Pancreas (tissue), 10 donors: ENCODE measurements at regions not wholly inside any gene's neighbourhood (a gene's known extent, or its start where the extent isn't known, plus 50 kb on each side); places are given as distances from the start of the nearest gene placed in this dataset.

ENCODE experiments used
- ATAC-seq, 4 donors: fragments of 200-7000 bp; cut with Tn5 transposase; one replicate each; pipeline versions ENCODE4 v1.8.0 to v1.9.1; 2020; ENCODE audit warnings: mild to moderate bottlenecking in 4 of 4, moderate library complexity in 4 of 4
- DNase-seq, 6 donors: peaks; one replicate each; pipeline ENCODE4 v3.0.0-alpha.2; 2020
- FAIRE-seq: peaks from 2 replicates; lab custom pipeline; 2012; peaks lifted over from hg19 to GRCh38; lab: Jason Lieb, UNC
- H3K27ac ChIP-seq, 4 donors: fragments of 200-600 bp; sonication (generic); 1 replicate in 3 of 4; 2 replicates in 1 of 4; pipeline versions ENCODE4 v1.5.0 to v1.8.0; 2020
- H3K27me3 ChIP-seq, 4 donors: fragments of 200-600 bp; one replicate each; pipeline ENCODE4 v1.8.0; 2021
- H3K36me3 ChIP-seq, 3 donors: fragments of 200-600 bp; sonication (generic) in 1 of 3; one replicate each; pipeline versions ENCODE4 v1.5.0 to v1.8.0; 2020 to 2021
- H3K4me1 ChIP-seq, 3 donors: fragments of 200-600 bp; one replicate each; pipeline ENCODE4 v1.8.0; 2021
- H3K4me3 ChIP-seq, 4 donors: fragments of 200-600 bp; sonication (generic) in 2 of 4; one replicate each; pipeline versions ENCODE4 v1.5.0 to v1.8.0; 2020 to 2021
- H3K9me3 ChIP-seq, 4 donors: fragments of 200-600 bp; one replicate each; pipeline ENCODE4 v1.8.0; 2021
- WGBS, 2 donors: extraction: QIAGEN DNeasy Blood & Tissue Kit; methylation state at CpG; one replicate each; pipeline ENCODE4 v1.1.7; 2013; 5-methylcytosine and 5-hydroxymethylcytosine counted together
- intact Hi-C, 3 donors: fragments of 100-400 bp; cut with DNase I; formaldehyde crosslinking; loops; one replicate each; pipeline versions ENCODE4 v1.11.1 to v1.14.2; 2022
- TF ChIP-seq, protein P1 (sequence below), 4 donors: fragments of 200-600 bp; sonication (generic) in 3 of 4; IDR thresholded peaks; one replicate each; pipeline versions ENCODE4 v1.5.0 to v1.8.0; 2021; ENCODE audit warnings: antibody characterized with exemption in 4 of 4
- donor health status: healthy with polysubstance abuse.
- donor health status: DM: no; HTN: no; CAD: no; lungs with moderate emphysema.
- donor health status: DM: no; HTN: no; CAD: no.
- donor health status: control.
- donor health status: control.
- donor health status: Bipolar disorder and iron deficiency.
- donor health status: DM: yes; HTN: yes; CAD: no.
- donor health status: DM: no; HTN: no; CAD: no.
- donor health status: DM: no; HTN: no; CAD: no.
- donor health status: DM: yes; HTN: yes; CAD: no.

DNA sequence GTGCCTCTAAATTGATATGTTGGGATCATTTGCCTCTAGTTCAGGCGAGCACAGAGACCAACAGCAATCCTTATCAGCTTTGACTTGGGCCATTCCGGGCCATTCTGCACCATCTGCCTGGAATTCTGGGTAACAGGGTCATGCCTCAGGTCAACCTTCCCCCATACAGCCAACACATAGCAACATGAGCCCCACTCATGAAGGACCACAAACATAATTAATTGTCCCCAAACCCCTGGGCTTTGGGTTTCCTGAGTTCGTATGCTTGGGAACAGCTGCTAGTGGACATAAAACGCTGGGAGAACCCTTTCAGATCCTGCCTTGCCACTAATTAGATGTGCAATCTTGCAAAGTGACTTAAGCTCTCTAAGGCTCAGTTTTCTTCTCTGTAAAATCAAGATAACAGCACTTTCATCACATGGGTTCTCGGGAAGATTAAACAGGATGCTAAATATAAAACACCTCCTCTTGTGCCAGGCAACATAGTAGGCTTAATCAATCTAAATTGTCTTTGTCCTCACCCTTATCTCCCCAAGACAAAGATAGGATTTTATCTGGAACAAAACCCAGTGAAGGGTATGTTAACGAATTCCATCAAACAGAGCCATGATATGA lies 426.5 kb downstream of the CD83 start:
- intact Hi-C loops: no loop called here
- ATAC-seq (no peak), DNase-seq (no peak), FAIRE-seq (no peak)
- WGBS, 2 donors: 41 to 43% methylated on average over 6 of the region's 6 CpGs
- Histone ChIP-seq H3K4me1 (no peaks in the 10 kb centered on the region), H3K9me3 (no peaks in the 10 kb centered on the region), H3K4me3 (no peak overlapping the region), H3K27me3 (no peaks in the 10 kb centered on the region), H3K36me3 (no peaks in the 10 kb centered on the region), H3K27ac (no peak overlapping the region)
- TF ChIP-seq, protein P1, sequence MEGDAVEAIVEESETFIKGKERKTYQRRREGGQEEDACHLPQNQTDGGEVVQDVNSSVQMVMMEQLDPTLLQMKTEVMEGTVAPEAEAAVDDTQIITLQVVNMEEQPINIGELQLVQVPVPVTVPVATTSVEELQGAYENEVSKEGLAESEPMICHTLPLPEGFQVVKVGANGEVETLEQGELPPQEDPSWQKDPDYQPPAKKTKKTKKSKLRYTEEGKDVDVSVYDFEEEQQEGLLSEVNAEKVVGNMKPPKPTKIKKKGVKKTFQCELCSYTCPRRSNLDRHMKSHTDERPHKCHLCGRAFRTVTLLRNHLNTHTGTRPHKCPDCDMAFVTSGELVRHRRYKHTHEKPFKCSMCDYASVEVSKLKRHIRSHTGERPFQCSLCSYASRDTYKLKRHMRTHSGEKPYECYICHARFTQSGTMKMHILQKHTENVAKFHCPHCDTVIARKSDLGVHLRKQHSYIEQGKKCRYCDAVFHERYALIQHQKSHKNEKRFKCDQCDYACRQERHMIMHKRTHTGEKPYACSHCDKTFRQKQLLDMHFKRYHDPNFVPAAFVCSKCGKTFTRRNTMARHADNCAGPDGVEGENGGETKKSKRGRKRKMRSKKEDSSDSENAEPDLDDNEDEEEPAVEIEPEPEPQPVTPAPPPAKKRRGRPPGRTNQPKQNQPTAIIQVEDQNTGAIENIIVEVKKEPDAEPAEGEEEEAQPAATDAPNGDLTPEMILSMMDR (IDR thresholded peaks at IDR 0.05): no peak

DNA sequence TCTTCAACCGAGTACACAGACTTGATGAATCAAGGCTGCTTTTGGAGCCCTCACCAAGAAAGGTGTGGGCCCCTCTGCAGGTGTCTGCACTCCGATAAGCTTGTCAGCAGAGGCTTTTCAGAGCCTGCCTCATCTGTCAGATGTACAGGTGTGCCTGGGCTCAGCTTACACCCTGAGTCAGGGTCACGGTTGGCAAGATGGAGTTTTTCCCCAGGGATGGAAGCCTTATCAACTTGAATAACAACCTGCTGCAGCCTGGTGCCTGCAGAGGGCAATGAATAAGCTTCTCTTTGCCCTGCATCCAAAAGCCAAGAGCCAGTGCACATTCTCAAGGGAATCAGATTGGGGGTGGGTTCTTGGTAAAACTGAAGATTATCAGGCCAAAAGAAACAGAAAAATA lies 427.1 kb downstream of the CD83 start:
- intact Hi-C loops: no loop called here
- no peaks in the 10 kb centered on the region for H3K9me3 ChIP-seq
- no peak overlapping the region for H3K27ac ChIP-seq
- WGBS, 2 donors: 39 to 40% methylated on average over 3 of the region's 3 CpGs
- no peaks in the 10 kb centered on the region for H3K36me3 ChIP-seq
- no peaks in the 10 kb centered on the region for H3K27me3 ChIP-seq
- H3K4me3 ChIP-seq: no peak overlapping the region
- FAIRE-seq (no peak), DNase-seq (no peak), ATAC-seq (no peak)
- H3K4me1 ChIP-seq: no peaks in the 10 kb centered on the region
- TF ChIP-seq, protein P1 (IDR thresholded peaks at IDR 0.05): no peak

DNA sequence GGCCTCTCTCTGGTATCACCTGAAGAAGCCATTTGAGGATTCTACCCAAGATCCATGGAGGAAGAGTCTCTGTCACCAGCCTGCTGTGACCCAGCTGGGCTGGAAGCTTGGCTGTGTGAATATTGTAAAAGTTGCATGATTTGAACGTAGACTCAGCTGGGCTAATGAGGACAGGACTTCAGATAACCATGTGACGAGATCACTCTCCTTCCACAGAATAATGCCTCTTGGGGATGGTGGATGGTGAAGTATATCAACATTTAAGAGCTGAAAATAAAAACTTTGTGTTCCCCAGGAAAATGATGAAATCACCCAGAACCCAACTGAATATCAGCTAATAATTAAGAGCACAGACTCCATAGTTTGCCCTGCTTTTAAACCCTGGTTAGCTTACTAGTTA lies 427.9 kb downstream of the CD83 start:
- no peaks in the 10 kb centered on the region for H3K27me3 ChIP-seq
- FAIRE-seq (no peak), DNase-seq (no peak), ATAC-seq (no peak)
- 78 to 88% methylated on average over 2 of the region's 2 CpGs for WGBS, 2 donors
- no peaks in the 10 kb centered on the region for H3K36me3 ChIP-seq
- TF ChIP-seq, protein P1 (IDR thresholded peaks at IDR 0.05): no peak
- no peaks in the 10 kb centered on the region for H3K4me1 ChIP-seq
- H3K27ac ChIP-seq: no peak overlapping the region
- no peaks in the 10 kb centered on the region for H3K9me3 ChIP-seq
- no peak overlapping the region for H3K4me3 ChIP-seq
- intact Hi-C loops: no loop called here

DNA sequence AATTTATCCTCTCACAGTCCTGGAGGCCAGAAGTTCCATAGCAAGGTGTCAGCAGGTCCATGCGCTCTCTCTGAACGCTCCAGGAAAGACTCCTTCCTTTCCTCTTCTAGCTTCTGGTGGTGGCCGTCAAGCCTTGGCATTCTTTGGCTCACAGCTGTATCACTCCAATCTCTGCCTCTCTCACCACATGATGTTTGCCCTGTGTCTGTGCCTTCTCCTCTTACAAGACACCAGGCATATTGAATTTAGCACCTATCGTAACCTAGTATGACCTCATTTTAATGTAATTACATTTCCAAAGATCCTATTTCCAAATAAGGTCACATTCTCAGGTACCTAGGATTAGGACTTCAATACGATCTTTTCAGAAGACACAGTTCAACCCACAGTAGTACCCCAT lies 428.5 kb downstream of the CD83 start:
- no peaks in the 10 kb centered on the region for H3K4me1 ChIP-seq
- 87 to 90% methylated on average over 5 of the region's 5 CpGs for WGBS, 2 donors
- ATAC-seq (no peak), DNase-seq (no peak), FAIRE-seq (no peak)
- no peak overlapping the region for H3K4me3 ChIP-seq
- H3K9me3 ChIP-seq: no peaks in the 10 kb centered on the region
- no peak overlapping the region for H3K27ac ChIP-seq
- intact Hi-C loops: no loop called here
- TF ChIP-seq, protein P1 (IDR thresholded peaks at IDR 0.05): no peak
- H3K27me3 ChIP-seq: no peaks in the 10 kb centered on the region
- H3K36me3 ChIP-seq: no peaks in the 10 kb centered on the region

DNA sequence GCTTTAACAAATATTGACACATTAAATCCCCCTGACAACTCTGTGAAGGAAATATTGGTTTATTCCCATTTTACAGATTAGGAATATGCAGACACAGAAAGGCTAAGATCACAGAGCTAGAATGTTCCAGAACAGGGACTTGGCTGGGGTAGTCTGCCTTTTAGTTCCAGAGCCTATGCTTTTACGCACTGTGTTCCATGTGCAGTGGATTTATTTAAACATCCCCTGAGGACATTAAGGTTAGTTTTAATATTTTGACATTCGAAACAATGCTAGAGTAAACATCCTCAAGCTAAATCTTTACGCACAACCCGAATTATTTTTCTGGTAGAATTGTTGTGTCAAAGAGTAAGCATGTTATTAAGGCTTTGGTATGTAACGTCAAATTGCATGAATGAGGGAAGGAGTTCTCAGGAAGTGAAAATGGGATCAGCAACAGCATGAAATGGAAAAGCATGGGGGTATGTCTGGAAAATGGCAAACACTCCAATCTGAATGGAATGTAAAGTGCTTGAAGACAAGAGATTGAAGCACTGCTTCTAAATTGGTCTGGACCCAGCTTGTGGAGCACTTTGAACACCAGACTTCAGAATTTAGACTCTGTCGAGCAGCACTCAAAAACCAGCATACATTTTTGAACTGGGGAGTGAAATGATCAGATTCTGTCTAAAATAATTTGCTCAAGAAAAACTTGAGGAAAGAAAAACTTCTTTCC lies 429.9 kb downstream of the CD83 start:
- Histone ChIP-seq H3K27ac (no peak overlapping the region), H3K4me1 (no peaks in the 10 kb centered on the region), H3K36me3 (no peaks in the 10 kb centered on the region), H3K9me3 (no peaks in the 10 kb centered on the region), H3K4me3 (no peak overlapping the region), H3K27me3 (no peaks in the 10 kb centered on the region)
- intact Hi-C loops: no loop called here
- no peak for DNase-seq
- TF ChIP-seq, protein P1 (IDR thresholded peaks at IDR 0.05): no peak
- 80 to 88% methylated on average over 6 of the region's 6 CpGs for WGBS, 2 donors
- no peak for ATAC-seq
- FAIRE-seq: no peak
